GM19328 (cell line): ENCODE measurements at regions not wholly inside any gene's neighbourhood (a gene's known extent, or its start where the extent isn't known, plus 50 kb on each side); places are given as distances from the start of the nearest gene placed in this dataset.
"Not testable (repeated sequence)": the region's sequence is repeated elsewhere in the genome, so short reads cannot be mapped to it uniquely, and the experiment has no call there.

Source experiments
- ATAC-seq: cut with Tn5 transposase; IDR thresholded peaks from one replicate; pipeline ENCODE4 v1.9.1; 2021; ENCODE audit warnings: mild to moderate bottlenecking, moderate library complexity; ENCODE audit not compliant: unreplicated experiment

- ATAC-seq, result no peak
These were observed 424.0 kb downstream of the NR4A2 start for GRCh38 chr2:155908567-155908966.

GRCh38 chr2:155907211-155907610 is 425.3 kb downstream of the NR4A2 start:
- ATAC-seq, result no peak

GRCh38 chr2:155905657-155906056 is 426.9 kb downstream of the NR4A2 start:
- no peak for ATAC-seq

- no peak for ATAC-seq
These were observed 427.8 kb downstream of the NR4A2 start for GRCh38 chr2:155904720-155905119.

GRCh38 chr2:155902635-155903034 is 429.9 kb downstream of the NR4A2 start:
- ATAC-seq, result no peak

GRCh38 chr2:155895016-155895415 is 437.5 kb downstream of the NR4A2 start:
- ATAC-seq, result no peak

GRCh38 chr2:155880382-155880781 is 452.1 kb downstream of the NR4A2 start:
- not testable (repeated sequence) for ATAC-seq

GRCh38 chr2:155879900-155880299 is 452.6 kb downstream of the NR4A2 start:
- not testable (repeated sequence) for ATAC-seq

GRCh38 chr2:155872396-155872795 is 460.1 kb downstream of the NR4A2 start:
- no peak for ATAC-seq

GRCh38 chr2:155871940-155872339 is 460.6 kb downstream of the NR4A2 start:
- no peak for ATAC-seq

- no peak for ATAC-seq
These were observed 465.0 kb downstream of the NR4A2 start for GRCh38 chr2:155867564-155867963.

GRCh38 chr2:155866477-155866876 is 466.0 kb downstream of the NR4A2 start:
- ATAC-seq, result no peak

GRCh38 chr2:155852156-155852555 is 480.4 kb downstream of the NR4A2 start:
- ATAC-seq, result no peak

GRCh38 chr2:155846259-155846658 is 486.3 kb downstream of the NR4A2 start:
- ATAC-seq, result no peak

GRCh38 chr2:155844461-155844860 is 488.1 kb downstream of the NR4A2 start:
- no peak for ATAC-seq

GRCh38 chr2:155842103-155842502 is 490.4 kb downstream of the NR4A2 start:
- ATAC-seq, result no peak

- no peak for ATAC-seq
These were observed 491.1 kb downstream of the NR4A2 start for GRCh38 chr2:155841442-155841841.

- no peak for ATAC-seq
These were observed 491.9 kb downstream of the NR4A2 start for GRCh38 chr2:155840661-155841060.

GRCh38 chr2:155839991-155840390 is 492.5 kb downstream of the NR4A2 start:
- ATAC-seq, result no peak

GRCh38 chr2:155839436-155839835 is 493.1 kb downstream of the NR4A2 start:
- ATAC-seq, result no peak

- ATAC-seq, result no peak
These were observed 496.1 kb downstream of the NR4A2 start for GRCh38 chr2:155836439-155836838.

GRCh38 chr2:155830817-155831579 is 501.5 kb downstream of the NR4A2 start:
- ATAC-seq, result no peak

GRCh38 chr2:155830351-155830750 is 502.2 kb downstream of the NR4A2 start:
- ATAC-seq, result no peak
